Activated T-helper 1 cell treated with anti-CD3 and anti-CD28 coated beads, Interleukin-12 subunit alpha, Interleukin-12 subunit beta, Interleukin-2, Interleukin-4 antibody, amounts not matched to agents 30 ng/mL and 10 ng/mL and 1 ng/mL, durations not matched to agents 14 hours and 24 hours and 36 hours (primary cell): ENCODE measurements at regions not wholly inside any gene's neighbourhood (a gene's known extent, or its start where the extent isn't known, plus 50 kb on each side); places are given as distances from the start of the nearest gene placed in this dataset.
A peak's percentile ranks its signal among the peaks of the same experiment; 100 is the strongest.
"Not testable (repeated sequence)": the region's sequence is repeated elsewhere in the genome, so short reads cannot be mapped to it uniquely, and the experiment has no call there.

Experiments
- DNase-seq: peaks from one replicate; pipeline ENCODE4 v3.0.0; 2021; ENCODE audit warnings: low spot score
- H3K27ac Mint-ChIP-seq: one replicate; pipeline ENCODE4 v1.8.0; 2021; ENCODE audit warnings: mild to moderate bottlenecking, mixed read lengths
- H3K27me3 Mint-ChIP-seq: one replicate; pipeline ENCODE4 v1.8.0; 2022; ENCODE audit warnings: mild to moderate bottlenecking, moderate library complexity, mixed read lengths; ENCODE audit not compliant: insufficient read depth
- H3K36me3 Mint-ChIP-seq: one replicate; pipeline ENCODE4 v1.8.0; 2021; ENCODE audit warnings: low read depth, mixed read lengths
- H3K4me1 Mint-ChIP-seq: one replicate; pipeline ENCODE4 v1.8.0; 2021; ENCODE audit warnings: low read depth, mixed read lengths
- H3K4me3 Mint-ChIP-seq: one replicate; pipeline ENCODE4 v1.8.0; 2021; ENCODE audit warnings: mild to moderate bottlenecking, moderate library complexity, mixed read lengths
- H3K9me3 Mint-ChIP-seq: one replicate; pipeline ENCODE4 v1.8.0; 2021; ENCODE audit warnings: mixed read lengths
- intact Hi-C: fragments of 100-400 bp; cut with micrococcal nuclease; formaldehyde crosslinking; loops from one replicate; pipeline ENCODE4 v1.15.1; 2024

DNA sequence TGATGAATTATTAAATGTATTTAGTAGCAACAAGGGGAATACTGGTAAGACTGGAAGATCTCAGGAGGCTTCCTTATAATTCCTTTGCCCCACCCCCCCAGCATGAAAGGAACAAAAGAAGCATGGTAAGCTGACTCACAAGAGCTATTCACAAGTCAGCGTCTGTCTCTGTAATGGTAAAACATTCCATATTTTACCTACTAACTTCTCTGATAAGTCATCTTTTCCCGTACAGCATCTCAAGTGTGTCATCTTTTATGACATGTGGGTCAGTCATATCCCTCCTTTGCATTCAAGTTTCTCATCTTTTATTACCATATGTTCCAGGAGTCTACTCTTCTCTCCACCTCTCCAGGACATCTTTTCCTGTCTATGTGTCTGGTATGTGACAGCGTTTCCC, 241.3 kb downstream of the PLA2G4A start:
- DNase-seq = no peak
- H3K4me3 Mint-ChIP-seq = no peak overlapping the region
- H3K27ac Mint-ChIP-seq = no peak overlapping the region
- intact Hi-C loops = no loop called here
- peaks cover 7% of the 10 kb centered on the region for H3K9me3 Mint-ChIP-seq
- H3K4me1 Mint-ChIP-seq = no peaks in the 10 kb centered on the region
- H3K36me3 Mint-ChIP-seq = no peaks in the 10 kb centered on the region
- peaks cover 3% of the 10 kb centered on the region for H3K27me3 Mint-ChIP-seq

DNA sequence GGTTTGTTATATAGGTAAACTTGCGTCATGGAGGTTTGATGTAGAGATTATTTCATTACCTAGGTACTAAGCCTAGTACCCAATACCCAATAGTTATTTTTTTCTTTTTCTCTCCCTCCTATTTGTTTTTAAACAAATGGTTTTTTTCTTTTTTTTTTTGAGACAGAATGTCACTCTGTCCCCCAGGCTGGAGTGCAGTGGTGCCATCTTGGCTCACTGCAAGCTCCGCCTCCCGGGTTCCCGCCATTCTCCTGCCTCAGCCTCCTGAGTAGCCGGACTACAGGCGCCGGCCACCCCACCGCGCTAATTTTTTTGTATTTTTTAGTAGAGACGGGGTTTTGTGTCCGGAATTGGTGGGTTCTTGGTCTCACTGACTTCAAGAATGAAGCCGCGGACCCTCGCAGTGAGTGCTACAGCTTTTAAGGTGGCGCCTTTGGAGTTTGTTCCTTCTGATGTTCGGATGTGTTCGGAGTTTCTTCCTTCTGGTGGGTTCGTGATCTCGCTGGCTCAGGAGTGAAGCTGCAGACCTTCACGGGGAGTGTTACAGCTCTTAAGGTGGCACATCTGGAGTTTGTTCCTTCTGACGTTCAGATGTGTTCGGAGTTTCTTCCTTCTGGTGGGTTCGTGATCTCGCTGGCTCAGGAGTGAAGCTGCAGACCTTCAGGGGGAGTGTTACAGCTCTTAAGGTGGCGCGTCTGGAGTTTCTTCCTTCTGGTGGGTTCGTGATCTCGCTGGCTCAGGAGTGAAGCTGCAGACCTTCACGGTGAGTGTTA, 243.7 kb downstream of the PLA2G4A start:
- Mint-ChIP-seq H3K27ac (peak overlapping the region; percentile 83), H3K4me3 (peak overlapping the region; percentile 94)
- intact Hi-C loops, H3K4me1 Mint-ChIP-seq, H3K27me3 Mint-ChIP-seq, DNase-seq, H3K36me3 Mint-ChIP-seq, H3K9me3 Mint-ChIP-seq: not testable (repeated sequence)

DNA sequence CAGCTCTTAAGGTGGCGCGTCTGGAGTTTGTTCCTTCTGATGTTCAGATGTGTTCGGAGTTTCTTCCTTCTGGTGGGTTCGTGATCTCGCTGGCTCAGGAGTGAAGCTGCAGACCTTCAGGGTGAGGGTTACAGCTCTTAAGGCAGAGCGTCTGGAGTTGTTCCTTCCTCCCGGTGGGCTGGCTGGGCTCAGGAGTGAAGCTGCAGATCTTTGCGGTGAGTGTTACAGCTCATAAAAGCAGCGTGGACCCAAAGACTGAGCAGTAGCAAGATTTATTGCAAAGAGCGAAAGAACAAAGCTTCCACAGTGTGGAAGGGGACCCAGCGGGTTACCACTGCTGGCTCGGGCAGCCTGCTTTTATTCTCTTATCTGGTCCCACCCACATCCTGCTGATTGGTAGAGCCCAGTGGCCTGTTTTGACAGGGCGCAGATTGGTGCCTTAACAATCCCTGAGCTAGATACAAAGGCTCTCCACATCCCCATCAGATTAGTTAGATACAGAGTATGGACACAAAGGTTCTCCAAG, 244.3 kb downstream of the PLA2G4A start:
- H3K4me1 Mint-ChIP-seq, H3K27me3 Mint-ChIP-seq, intact Hi-C loops, H3K9me3 Mint-ChIP-seq, DNase-seq, H3K36me3 Mint-ChIP-seq: not testable (repeated sequence)
- Mint-ChIP-seq H3K27ac (peak overlapping the region; percentile 83), H3K4me3 (peak overlapping the region; percentile 94)

DNA sequence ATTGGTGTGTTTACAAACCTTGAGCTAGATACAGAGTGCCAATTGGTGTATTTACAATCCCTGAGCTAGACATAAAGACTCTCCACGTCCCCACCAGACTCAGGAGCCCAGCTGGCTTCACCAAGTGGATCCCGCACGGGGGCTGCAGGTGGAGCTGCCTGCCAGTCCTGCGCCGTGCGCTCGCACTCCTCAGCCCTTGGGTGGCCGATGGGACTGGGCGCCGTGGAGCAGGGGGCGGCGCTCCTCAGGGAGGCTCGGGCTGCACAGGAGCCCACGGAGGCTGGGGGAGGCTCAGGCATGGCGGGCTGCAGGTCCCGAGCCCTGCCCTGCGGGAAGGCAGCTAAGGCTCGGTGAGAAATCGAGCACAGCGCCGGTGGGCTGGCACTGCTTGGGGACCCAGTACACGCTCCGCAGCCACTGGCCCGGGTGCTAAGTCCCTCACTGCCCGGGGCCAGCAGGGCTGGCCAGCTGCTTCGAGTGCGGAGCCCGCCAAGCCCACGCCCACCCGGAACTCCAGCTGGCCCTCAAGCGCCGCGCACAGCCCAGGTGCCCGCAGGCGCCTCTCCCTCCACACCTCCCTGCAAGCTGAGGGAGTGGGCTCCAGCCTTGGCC, 245.0 kb downstream of the PLA2G4A start:
- DNase-seq, intact Hi-C loops, H3K9me3 Mint-ChIP-seq, H3K27me3 Mint-ChIP-seq, H3K36me3 Mint-ChIP-seq, H3K4me1 Mint-ChIP-seq: not testable (repeated sequence)
- peak overlapping the region; percentile 83 for H3K27ac Mint-ChIP-seq
- H3K4me3 Mint-ChIP-seq = peak overlapping the region; percentile 94

DNA sequence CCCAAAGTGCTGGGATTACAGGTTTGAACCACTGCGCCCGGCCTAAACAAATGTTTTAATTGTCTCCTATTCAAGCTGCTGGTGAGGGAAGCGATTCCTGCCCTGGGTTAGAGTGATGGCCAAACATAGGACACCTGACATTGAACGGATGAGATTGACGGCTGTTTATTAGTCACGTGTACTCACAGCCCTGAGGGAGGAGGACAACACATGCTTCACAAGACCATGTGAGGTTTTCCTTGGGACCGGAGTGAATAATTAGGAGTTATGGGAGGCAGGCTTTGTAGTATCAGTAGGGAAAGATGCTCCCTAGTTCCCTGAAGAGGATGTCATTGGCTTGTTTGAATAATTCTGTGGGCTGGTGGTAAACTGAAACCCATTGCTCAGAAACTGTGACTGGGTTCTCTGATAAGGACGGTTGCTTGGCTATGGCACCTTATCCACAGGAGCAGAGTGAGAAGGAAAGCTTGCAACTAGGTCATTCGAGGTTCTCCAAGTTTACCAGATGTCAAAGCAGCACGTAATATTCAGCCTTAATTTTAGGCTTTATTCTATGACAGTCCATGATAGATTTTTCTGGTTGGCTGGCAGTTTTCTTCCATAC, 245.8 kb downstream of the PLA2G4A start:
- no peak for DNase-seq
- Mint-ChIP-seq H3K36me3 (no peaks in the 10 kb centered on the region), H3K27me3 (no peaks in the 10 kb centered on the region), H3K9me3 (peaks cover 7% of the 10 kb centered on the region), H3K4me3 (peak overlapping the region; percentile 17), H3K27ac (no peak overlapping the region), H3K4me1 (no peaks in the 10 kb centered on the region)
- intact Hi-C loops = no loop called here

DNA sequence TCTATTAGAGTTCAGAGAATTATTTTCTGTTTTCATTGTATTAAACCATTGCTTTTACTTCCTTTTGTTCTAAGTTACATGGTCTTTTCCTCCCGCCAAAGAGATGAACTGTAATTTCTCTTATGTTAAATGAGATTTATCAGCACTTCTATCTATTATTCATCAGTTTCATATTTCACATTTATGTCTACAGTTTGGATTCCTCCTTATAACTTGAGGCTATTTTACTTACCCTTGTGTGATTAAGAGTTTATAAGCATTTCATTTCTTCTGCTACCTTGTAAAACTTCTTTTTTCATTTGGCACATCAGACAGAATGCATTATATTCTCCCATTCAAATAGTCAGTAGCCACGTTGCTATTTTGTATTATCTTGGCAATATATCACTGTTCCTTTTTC, 248.2 kb downstream of the PLA2G4A start:
- Mint-ChIP-seq H3K4me1 (no peaks in the 10 kb centered on the region), H3K27me3 (no peaks in the 10 kb centered on the region), H3K27ac (no peak overlapping the region), H3K4me3 (no peak overlapping the region), H3K9me3 (peaks cover 7% of the 10 kb centered on the region), H3K36me3 (no peaks in the 10 kb centered on the region)
- DNase-seq = no peak
- intact Hi-C loops = no loop called here

DNA sequence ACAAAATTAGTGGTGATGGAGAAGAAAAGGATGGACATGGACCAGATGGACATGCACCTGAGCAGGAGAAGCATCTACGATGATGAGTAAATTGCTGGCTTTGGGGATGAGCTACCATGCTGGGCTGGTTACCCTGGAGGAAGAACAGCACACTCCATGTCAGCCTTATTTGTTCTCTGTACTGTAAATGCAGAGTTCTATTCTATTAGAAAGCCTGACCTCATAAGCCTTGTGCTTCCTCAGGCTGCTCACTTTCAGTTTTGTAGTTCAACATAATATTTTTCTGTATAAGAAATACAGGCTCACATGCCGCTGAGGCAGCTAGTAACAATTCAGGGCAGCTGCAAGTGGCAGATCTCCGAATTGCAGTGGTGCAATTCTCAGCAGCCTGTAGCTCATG, 249.6 kb downstream of the PLA2G4A start:
- no peaks in the 10 kb centered on the region for H3K36me3 Mint-ChIP-seq
- intact Hi-C loops = no loop called here
- H3K27ac Mint-ChIP-seq = no peak overlapping the region
- H3K4me3 Mint-ChIP-seq = no peak overlapping the region
- H3K9me3 Mint-ChIP-seq = peaks cover 7% of the 10 kb centered on the region
- DNase-seq = no peak
- H3K4me1 Mint-ChIP-seq = no peaks in the 10 kb centered on the region
- H3K27me3 Mint-ChIP-seq = no peaks in the 10 kb centered on the region

DNA sequence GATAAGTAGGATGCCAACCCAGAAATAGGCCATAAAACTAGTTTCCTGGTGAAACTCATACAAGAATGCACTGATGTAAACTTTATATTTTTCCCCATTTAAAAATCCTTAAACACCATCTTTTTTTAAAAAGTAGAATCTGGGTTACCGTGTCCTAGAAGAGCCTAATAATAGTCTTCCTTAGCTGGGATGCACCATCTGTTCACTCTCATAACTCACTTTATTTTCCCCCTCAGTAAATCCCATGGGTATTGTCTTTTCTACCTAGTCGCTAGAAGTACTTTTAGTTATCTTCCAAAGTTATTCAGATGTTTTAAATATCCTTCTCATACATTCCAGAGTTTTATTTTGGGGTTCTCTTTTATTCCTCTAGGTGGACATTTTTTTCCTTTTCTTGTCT, 250.2 kb downstream of the PLA2G4A start:
- Mint-ChIP-seq H3K4me3 (no peak overlapping the region), H3K4me1 (no peaks in the 10 kb centered on the region), H3K27me3 (no peaks in the 10 kb centered on the region), H3K9me3 (peaks cover 7% of the 10 kb centered on the region), H3K27ac (no peak overlapping the region), H3K36me3 (no peaks in the 10 kb centered on the region)
- no peak for DNase-seq
- intact Hi-C loops = no loop called here

DNA sequence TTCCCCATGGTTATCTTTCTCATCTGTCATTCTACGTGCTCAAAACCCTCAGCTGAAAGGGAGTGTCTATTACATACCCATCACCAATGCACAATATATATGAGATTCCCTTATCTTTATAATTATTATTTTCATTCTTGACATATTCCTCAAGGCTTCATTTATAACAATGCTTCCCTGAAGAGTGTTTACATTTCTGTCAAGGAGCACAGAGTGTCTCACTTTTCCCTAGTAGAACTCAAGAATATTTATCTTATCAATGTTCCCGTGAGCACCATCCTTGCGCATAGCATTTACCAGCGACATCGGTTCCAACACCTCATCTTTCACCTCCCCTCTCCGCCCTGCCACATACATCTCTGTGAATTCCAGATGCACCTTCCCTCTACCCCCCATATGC, 250.6 kb downstream of the PLA2G4A start:
- intact Hi-C loops = no loop called here
- Mint-ChIP-seq H3K4me3 (no peak overlapping the region), H3K9me3 (peaks cover 7% of the 10 kb centered on the region), H3K27ac (no peak overlapping the region), H3K4me1 (no peaks in the 10 kb centered on the region), H3K27me3 (no peaks in the 10 kb centered on the region), H3K36me3 (no peaks in the 10 kb centered on the region)
- DNase-seq = no peak

DNA sequence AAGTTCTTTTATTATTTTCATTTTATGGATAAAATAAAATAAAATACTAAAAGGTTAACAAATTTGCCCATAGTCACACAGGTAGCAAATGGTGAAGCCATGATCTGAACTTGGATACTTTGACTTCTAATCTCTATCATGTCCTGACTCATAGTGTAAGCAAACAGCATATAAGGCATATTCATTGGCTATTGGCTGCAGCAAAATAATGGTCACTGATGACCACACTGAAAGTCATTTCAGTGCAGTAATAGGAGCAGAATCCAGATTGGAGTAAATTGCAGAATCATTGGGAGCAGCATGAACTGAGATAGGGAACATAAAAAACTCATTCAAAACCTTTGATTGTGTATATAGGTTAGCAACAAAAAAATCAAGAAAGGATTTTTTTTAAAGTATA, 262.9 kb downstream of the PLA2G4A start:
- intact Hi-C loops = no loop called here
- Mint-ChIP-seq H3K9me3 (peaks cover 4% of the 10 kb centered on the region), H3K27ac (no peak overlapping the region), H3K4me3 (no peak overlapping the region), H3K36me3 (no peaks in the 10 kb centered on the region), H3K27me3 (no peaks in the 10 kb centered on the region), H3K4me1 (peaks cover 8% of the 10 kb centered on the region)
- no peak for DNase-seq

DNA sequence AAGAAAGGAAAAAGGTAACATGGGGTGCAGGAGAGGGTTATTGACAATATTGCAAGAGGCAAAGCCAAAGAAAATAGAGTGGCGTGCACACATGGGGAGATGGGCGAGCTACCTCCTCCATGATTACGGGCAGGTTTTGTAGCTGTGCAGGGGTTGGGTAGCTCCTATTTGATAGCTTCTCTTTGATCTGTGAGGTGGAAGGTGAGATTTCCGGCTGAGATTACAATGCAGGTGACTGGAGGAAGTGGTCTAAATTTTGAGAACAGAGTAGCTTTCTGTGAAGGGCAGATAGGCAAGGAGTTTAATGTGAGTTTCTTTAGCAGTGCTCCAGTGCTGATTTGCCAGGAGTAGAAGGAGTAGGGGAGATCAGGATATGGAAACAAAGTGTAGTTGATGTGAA, 263.4 kb downstream of the PLA2G4A start:
- intact Hi-C loops = no loop called here
- Mint-ChIP-seq H3K36me3 (no peaks in the 10 kb centered on the region), H3K27me3 (no peaks in the 10 kb centered on the region), H3K27ac (no peak overlapping the region), H3K9me3 (peaks cover 4% of the 10 kb centered on the region), H3K4me1 (peaks cover 8% of the 10 kb centered on the region), H3K4me3 (no peak overlapping the region)
- no peak for DNase-seq

DNA sequence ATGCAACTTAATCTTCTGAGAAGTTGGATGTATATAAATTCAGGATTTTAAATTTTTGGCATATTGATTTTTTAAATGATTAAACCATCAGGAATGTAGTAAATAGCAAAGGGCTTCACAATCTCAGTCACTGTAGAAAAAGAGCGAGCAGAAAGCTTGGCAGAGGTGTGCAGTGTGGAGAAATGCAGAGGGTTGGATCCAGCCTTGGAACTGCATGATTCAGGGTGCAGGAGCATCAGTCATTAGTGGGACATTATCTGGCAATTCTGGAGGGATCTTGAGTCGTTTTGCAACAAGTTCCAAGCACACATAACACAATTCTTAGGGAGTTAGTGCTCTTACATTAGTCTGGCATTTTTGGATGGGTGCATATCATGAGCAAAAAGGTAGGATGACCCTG, 267.9 kb downstream of the PLA2G4A start:
- Mint-ChIP-seq H3K27ac (no peak overlapping the region), H3K27me3 (no peaks in the 10 kb centered on the region), H3K4me3 (no peak overlapping the region), H3K36me3 (no peaks in the 10 kb centered on the region), H3K9me3 (no peaks in the 10 kb centered on the region), H3K4me1 (peaks cover 8% of the 10 kb centered on the region)
- no peak for DNase-seq
- intact Hi-C loops = no loop called here

DNA sequence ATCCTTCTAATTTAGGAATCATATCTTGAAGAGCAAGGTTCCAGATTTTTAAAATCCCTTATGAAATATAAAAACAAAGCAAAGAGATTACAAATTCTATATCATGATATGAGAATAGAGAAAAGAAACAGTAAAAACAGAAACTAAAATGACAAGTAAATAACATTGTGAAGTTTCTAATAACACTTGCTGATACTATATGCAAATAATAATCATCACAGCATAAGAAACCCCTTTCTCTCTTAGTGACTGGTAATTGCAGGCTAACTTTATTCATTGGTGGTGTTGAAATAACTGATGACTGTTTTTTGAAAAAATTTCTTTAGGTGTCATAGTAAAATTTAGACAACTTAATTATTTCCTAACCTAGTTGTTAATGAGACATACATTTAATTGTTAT, 281.6 kb downstream of the PLA2G4A start:
- intact Hi-C loops = no loop called here
- DNase-seq = no peak
- no peak overlapping the region for H3K27ac Mint-ChIP-seq
- H3K4me3 Mint-ChIP-seq = no peak overlapping the region
- H3K36me3 Mint-ChIP-seq = no peaks in the 10 kb centered on the region
- H3K27me3 Mint-ChIP-seq = no peaks in the 10 kb centered on the region
- H3K4me1 Mint-ChIP-seq = no peaks in the 10 kb centered on the region
- no peaks in the 10 kb centered on the region for H3K9me3 Mint-ChIP-seq
